HG02759 (cell line): ENCODE measurements at regions not wholly inside any gene's neighbourhood (a gene's known extent, or its start where the extent isn't known, plus 50 kb on each side); places are given as distances from the start of the nearest gene placed in this dataset.

ENCODE experiments used
- ATAC-seq: cut with Tn5 transposase; IDR thresholded peaks from one replicate; pipeline ENCODE4 v1.9.1; 2021; ENCODE audit warnings: mild to moderate bottlenecking, moderate library complexity; ENCODE audit not compliant: unreplicated experiment

DNA sequence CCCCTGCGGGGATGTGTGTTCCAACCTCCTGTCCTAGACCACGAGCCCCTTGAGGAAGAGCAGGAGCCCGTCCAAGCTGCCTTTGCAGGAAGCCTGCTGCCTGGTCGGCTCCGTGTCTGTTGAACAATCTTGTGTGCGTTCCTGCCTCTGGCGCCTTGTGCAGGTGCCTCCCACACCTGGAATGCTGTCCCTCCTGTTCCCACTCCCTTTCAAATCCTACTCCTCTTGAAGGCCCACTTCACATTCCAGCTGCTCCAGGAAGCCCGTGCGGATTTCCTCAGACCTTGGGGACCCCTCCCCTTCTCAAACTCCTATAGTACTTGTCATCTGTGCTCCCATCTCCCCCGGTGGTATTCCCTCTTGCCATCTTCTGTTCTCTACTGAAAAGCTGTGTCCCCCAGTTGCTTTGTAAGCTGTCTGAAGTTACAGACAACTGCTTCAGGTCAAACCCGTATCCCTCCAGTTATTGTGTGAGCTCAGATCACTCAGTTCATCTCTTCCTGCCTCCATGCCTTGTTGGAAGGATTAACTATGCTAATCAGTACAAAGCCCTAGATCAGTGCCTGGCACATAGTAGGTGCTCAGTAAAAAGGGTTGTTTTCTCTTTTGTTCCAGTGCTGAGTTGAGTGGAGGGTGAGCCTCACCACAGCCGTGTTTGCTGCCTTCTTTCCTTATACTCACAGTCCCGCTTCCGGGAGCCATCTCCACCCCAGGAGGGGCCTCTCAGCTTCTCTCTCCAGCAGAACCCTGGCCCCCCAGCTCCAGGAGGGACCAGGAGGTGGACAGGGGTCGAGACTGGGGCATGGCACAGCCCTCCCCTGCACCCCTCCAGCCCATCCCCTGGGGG is 241.8 kb upstream of the CIBAR2 start:
- ATAC-seq, result no peak

DNA sequence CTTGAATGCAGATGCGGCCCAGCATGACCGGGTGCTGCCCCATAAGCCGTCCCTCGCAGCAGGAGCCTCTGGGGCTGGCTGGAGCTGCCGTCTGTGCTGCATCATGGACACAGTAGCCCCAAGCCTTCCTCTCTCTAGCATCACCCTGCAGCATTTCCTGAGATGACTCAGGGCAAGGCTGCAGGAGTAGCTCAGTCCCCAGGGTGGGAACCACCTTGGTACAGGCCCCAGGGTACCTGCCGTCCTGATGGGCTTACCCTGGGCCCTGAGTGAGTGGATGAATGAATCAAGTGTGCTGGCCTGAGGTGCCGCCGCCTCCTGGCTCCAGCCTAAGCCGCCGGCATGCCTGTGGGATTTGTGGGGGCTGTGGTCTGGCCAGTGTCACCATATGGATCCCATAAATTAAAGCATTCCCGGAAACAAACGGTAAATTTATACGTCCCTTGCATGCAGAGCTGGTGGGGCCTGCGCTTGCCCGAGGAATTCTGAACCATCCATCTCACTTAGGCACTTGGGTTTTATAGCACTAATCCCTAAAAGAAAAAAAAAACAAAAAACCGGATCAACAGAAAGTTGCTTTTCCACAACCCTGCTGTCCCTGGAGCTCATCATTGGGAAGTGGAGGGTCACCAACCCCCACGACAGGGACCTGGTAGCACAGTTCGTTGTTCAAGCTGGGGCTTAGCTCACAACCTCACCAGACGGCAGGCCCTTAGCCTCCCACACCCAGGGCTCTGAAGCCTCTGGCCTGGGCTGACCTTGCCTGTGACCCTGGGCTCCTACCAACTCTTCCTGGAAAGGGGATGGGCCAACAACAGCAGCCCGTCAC is 242.6 kb upstream of the CIBAR2 start:
- no peak for ATAC-seq

DNA sequence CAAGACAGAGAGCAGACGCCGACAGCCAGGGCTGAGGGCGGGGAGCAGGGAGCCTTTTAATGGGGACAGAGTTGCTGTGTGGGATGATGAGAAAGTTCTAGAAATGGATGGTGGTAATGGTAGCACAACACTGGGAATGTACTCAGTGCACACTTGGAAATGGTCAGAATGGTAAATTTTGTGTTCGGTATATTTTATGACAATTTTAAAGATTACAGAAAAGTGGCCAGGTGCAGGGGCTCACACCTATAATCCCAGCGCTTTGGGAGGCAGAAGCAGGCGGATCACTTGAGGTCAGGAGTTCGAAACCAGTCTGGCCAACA is 243.2 kb upstream of the CIBAR2 start:
- ATAC-seq, result no peak

DNA sequence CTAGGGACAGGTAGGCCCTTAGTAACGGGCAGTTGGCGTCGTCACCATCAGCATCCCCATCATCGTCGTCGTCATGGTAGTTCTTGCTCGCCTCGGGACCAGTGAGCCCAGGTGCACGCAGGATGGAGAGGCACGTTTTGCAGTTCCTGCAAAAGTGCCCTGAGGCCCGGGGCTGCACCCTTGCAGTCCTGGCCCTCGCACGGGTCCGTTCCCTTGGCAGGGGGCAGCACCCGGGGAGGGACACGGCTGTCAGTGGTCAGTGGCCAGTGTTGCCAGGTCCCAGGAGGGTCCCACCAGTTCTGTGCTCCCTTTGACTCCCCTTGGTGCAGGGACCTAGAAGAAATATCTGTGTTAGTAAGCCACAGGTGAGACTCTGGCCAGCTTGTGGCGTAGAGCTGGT is 243.9 kb upstream of the CIBAR2 start:
- ATAC-seq, result no peak

DNA sequence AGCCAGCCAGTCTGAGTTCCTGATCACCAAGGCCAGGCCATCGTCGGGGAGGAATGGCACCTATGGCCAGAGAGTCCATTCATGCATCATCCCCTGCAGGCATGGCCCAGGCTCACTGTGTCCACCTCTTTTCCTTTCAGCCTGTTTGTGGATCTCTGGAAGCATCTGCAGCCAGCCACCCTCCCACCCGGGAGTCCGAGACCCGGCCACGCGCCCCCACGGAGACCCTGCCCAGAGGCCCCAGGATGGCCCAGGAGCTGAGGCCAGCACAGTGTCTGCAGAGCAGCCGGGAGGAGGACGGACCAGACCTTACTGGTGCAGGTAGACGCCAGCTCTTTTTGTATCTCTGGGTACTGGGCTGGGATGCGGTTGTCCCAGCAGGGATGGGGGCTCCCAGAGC is 245.1 kb upstream of the CIBAR2 start:
- ATAC-seq, result no peak

DNA sequence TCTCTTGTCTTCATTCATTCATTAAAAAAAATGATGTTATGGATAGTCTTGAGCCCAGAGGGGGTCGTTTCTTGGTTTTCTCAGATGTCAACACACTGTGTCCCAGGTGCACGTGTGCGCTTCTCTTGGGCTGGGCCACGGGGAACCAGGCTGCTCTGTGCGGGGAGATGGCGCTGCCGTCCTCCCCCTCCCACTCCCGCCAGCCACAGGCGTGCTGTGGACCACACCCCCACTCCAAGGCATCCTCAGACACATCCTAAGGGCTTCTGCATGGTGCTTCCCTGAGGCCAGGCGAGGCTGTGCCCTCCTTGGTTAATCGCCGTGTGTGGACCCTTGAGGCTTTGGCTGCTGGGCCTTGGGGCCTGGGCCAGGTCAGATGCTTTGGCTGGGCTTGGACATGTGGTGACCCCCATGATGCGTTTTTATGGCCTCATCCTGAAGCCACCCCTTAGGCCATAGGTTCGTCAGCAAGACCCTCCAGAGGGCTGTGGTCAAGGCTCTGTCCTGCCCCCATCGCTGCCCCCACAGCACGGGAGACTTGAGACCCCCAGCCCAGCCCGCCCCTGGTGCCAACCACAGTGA is 245.7 kb upstream of the CIBAR2 start:
- ATAC-seq, result no peak

DNA sequence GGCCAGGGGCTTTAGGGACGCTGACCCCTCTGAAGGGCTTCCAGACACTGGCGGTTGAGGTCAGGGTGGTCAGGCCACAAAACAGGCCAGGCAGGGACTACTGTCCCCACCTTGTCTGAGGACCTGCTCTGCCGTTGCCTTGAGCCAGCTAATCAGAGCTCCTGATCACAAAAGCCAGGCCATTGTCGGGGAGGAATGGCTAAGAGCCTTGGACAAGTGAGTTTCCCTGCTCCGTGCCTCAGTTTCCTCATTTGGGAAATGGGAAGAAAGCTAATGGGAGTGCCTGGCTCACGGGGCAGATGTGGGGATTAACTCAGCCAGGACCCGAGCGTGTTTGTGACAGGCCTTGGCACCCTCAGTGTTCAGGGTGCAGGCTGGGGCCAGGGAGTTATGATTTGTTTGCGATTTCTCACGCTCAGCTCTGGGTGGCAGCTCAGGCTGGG is 246.5 kb upstream of the CIBAR2 start:
- ATAC-seq, result no peak

DNA sequence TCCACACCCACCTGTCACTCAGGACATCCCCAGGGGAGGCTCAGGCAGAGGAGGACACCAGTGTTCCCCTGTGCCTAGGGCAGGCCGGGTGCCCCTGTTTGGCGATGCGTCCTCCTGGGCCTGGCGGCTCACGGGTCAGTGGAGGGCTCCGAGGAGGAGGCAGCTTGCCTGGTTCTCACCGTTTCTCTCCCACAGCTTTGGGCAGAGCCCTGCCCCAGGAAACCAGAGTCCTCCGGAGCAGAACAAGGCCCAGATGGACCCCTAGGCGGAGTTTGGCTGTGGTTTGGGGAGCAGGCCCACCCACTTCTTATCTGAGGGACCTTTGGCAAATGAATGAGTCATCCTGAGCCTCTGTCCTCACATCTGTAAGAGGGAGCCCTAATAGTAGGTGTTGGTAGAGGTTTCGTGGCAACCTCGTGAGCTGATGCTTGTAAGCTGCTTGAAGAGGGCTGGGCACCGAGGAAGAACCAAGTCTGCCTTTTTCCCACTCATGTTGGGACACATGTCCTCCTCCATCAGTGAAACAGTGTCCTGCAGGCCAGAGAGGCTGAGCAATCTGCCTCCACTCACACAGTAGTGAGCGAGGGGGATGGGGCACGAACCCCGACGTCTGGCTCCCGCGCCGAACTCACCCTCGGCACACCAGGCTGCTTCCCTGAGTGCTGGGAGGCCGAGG is 247.0 kb upstream of the CIBAR2 start:
- no peak for ATAC-seq

DNA sequence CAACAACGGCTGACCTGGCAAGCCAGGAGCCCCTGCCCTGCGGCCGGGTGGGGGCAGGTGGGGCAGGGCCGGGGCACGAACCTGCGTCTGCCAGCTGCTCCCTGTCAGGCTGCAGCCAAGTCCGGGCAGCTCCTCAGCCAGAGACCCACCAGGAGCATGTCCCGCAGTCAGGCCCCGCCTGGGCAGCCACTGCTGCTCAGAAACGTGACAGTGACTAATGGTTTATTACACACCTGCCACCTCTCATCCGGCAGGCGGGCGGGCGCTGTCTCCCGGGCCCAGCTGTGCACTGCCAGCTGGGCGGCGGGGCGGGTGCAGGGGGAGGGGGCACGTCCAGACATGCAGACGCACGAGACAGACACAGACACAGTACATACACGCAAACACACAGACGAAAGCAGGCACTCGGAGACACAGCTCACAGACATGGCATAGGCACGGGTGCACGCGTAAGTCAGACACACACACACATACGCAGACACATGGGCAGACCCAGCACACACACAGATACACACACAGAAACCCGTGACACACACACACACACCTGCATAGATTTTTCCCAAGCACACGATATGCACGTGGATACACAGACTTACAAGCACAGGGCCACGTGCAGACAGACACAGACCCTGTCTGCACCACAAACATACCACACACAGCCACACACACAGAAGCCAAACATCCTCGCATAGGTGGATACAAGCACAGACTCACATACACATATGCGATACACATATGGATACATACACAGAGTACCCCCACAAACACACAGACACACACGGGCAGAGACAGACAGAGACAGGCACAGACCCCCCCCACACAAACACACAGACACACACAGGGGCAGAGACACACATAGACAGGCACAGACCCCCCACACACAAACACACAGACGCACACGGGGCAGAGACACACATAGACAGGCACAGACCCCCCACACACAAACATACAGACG is 248.3 kb upstream of the CIBAR2 start:
- no peak for ATAC-seq

DNA sequence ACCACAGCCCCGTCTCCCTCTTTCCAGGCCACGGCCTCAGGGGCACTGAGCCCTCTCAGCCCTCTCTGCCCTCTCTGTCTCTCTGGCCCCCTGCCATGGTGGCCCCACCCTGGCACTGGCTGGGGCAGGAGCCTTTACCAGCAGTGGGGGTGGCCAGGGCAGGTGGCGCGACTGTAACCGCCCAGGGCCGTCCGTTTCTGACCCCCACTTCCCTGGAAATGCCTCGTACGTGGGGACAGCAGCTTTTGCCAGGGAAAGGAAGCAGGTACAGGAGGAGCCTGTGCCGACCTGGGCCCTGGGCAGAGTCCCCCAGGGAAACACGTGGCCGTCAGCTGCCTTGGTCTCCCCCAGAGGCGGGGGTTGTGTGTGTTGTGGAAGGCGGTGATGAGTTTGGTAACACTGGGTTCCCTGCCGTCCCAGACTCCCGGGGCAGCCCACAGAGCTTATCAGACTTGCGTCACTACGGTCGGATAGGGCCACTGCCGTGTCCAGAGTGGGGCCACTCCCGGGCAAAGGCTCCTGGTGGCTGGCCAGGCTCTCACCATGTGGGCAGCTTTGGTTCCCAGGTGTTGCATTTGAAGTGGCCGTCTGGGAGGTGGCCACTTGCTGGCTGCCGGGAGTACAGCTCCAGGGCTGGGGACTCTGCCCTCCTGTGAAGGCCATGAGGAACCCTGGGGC is 249.3 kb upstream of the CIBAR2 start:
- no peak for ATAC-seq

DNA sequence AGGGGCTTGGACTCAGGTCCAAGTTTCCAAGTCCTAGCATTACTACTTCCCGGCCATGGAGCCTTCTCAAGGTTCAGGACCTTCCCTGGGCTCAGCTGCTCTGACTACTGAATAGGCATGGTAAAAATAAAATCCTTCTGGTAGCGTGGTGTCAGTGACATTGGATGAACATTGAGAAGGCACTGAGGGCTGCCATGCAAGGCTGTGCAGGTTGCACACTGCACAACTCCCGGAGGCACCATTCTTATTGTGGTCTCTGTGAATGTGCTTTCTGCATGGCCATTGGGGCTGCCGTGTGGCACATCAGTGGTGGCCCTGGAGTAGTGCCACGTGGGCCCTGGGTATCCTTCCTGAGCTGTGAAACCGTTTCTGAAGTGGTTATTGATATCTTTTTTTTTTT is 250.2 kb upstream of the CIBAR2 start:
- ATAC-seq, result no peak

DNA sequence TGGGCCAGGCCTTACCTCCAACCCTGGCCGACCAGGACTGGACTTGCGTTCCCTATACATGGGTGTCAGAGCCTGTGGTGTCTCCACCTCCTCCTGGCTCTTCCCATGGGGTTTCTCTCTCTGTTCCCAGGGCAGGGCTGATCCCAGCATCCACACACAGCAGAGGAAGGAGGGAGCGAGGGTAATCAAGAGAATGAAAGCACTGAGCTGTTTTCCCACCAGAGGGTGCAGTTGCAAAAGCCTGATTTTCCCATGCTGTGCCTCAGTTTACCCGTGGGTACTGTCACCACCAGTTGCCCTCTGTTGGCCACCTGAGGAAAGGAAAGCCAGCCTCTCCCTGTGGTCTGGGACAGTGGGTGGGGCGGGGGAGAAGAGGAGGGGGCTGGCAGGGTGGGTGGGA is 249.7 kb upstream of the GSE1 start:
- ATAC-seq, result no peak

DNA sequence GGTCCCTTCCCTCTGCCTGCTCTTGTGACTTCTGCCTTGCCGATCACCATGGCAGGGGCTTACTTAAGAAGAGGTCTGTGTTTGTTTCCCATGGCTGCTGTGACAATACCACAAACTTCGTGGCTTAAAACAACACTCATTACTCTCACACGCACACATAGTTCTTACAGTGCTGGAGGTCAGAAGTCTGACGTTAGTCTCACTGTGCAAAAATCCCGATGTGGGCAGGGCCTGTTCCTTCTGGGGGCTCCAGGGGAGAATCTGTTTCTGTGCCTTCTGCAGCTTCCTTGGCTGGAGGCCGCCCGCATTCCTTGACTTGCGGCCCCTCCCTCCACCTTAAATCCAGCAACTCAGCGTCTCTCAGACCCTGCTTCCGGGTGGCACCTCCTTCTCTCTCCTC is 249.2 kb upstream of the GSE1 start:
- ATAC-seq, result no peak

DNA sequence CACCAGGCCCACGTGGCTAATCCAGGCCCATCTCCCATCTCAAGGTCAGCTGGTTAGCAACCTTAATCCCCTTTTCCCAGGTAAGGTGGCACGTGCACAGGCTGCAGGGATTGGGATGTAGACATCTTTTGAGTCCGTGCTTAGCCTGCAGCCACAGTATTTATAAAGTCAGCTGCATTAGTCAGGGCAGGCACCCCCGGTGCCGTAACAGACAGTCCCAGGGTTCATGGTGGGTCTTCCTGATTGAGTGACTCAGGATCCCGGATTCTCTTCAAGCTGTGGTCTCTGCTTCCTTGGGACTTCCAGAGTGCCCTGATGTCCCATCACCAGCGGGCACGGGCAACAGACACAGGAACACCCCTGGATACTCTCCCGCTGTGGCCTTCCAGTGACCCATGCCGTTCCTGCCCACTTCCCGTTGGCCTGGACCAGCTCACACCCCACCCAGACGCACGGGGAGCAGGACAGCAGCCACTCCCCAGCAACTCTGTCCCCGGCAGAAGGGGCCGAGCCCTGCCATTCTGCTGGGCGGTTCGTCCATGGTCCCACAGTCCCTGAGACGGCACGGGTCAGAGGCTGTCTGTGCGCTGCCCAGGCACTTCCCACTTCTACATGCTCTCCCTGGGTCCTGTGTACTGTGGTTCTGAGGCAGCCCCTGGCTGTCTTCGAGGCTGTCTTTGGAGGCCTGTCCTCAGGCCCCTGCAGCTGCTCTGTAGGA is 248.6 kb upstream of the GSE1 start:
- ATAC-seq, result no peak

DNA sequence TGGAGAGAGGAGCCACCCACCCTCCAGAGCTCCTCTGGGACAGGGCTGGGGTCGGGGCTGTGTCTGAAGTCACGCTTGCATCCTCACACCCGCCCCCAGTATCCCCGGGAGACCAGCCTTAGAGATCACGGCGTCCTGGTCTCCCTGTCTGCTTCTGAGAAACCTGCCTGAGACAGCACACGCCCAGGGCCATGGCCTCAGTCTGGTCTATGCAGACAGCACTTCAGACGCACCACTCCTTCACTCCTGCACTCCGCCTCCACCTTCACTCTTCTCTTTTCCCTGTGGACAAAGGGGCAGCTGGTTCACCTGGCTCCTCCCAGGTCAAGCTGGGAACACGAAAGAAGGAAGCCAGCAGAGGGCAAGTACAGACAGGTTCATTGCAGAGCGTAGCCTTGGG is 248.0 kb upstream of the GSE1 start:
- ATAC-seq, result no peak

DNA sequence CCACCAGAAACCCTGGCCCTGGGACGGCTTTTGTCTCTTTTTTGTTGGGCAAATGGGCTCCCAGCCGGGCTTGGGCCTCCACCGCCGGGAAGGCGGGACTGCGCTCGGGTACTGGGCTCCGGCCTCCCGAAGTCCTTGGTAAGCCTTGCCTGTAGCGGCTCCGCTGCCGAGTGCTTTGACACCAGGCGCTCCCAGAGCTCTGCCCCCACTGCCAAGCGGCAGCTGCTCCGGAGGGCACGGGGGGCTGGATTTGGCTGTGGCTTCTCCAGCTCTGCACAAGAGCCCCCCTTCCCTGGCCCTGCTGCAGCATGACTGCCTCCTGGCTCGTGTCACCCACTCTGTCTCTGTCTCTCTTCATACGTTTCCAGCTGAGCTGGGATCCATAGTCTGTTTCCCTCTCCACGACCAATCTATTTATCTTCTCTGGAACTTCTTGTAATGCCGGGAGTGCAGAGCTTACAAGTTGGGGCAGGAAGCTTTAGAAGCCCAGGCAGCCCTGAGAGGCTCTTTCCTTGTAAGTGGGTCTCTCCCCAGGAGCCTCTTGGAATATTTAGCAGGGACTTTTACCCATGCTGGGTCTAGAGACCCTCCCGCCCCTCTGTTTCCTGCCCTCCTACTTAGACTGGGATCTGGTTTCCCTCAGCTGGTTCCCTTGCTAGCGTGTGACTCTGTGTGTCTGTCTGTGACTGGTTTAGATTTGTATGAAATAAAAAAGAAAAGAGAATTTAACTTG is 246.9 kb upstream of the GSE1 start:
- ATAC-seq, result no peak

DNA sequence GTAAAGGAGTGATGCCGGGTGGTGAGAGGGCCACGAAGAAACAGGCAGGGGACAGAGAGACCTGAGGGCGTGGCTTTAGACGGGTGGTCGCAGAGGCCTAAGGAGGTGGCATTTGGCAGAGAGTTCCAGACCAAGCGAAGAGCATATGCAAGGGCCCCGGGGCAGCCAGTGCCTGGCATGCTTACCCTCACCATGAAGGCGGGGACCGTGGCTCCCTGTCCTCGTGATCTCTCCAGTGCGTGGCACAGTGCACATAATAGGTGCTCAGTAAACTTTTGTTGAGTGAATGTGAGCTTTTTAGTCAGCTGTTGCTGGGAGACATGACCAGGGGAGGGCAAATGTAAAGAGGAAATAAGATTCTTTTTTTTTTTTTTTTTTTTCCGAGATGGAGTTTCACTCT is 245.6 kb upstream of the GSE1 start:
- ATAC-seq, result no peak

DNA sequence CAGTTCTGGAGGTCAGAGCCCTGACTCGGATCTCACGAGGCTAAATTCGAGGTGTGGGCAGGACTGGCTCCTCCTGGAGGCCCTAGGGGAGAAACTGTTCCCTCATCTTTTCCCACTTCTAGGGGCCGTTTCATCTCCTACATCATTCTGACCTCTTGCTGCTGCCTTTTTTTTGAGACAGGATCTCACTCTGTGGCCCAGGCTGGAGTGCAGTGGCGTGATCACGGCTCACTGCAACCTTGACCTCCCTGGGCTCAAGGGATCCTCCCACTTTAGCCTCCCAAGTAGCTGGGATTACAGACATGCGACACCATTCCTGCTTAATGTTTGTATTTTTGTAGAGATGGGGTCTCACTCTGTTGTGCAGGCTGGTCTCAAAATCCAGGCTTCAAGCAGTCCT is 244.1 kb upstream of the GSE1 start:
- ATAC-seq, result no peak
